ENCODE measurements at regions not wholly inside any gene's neighbourhood (a gene's known extent, or its start where the extent isn't known, plus 50 kb on each side); places are given as distances from the start of the nearest gene placed in this dataset.

- DNase-seq (ENCODE audit: low spot score), result no peak
- Mint-ChIP-seq H3K4me1 (ENCODE audit: low read depth) (no peaks in the 10 kb centered on the region), H3K27me3 (ENCODE audit: low read depth) (peaks cover 1% of the 10 kb centered on the region), H3K36me3 (ENCODE audit: low read depth) (no peaks in the 10 kb centered on the region), H3K4me3 (ENCODE audit: unreplicated experiment) (no peak overlapping the region), H3K27ac (ENCODE audit: unreplicated experiment) (no peak overlapping the region), H3K9me3 (ENCODE audit: low read depth) (peaks cover 15% of the 10 kb centered on the region)
- TF ChIP-seq CTCF (IDR thresholded peaks at IDR 0.05), result no peak
Observed at GRCh38 chr4:170399581-170400293, 310.0 kb upstream of the AADAT start.

DNA sequence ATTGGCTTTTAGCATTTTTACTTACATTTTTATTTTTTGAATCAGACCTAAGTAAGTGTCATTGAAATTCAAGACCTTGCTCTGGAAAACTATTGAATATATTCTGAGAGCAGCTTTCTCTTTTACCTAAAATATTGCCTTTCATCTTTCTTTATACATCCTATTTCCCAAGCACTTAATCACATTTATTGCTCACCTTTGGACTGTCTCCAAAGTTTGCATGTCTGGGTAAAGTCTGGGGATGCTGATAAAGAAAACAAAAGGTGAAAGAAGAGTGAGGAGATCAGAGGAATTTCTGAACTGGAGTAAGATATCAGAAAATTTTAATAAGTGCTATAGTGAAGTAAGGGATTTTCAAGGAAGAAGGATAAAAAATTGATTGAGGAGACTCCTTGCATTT is 308.5 kb upstream of the AADAT start:
- Mint-ChIP-seq H3K4me3 (ENCODE audit: unreplicated experiment) (no peak overlapping the region), H3K9me3 (ENCODE audit: low read depth) (peaks cover 8% of the 10 kb centered on the region), H3K4me1 (ENCODE audit: low read depth) (no peaks in the 10 kb centered on the region), H3K27ac (ENCODE audit: unreplicated experiment) (no peak overlapping the region), H3K36me3 (ENCODE audit: low read depth) (no peaks in the 10 kb centered on the region), H3K27me3 (ENCODE audit: low read depth) (peaks cover 1% of the 10 kb centered on the region)
- TF ChIP-seq CTCF (IDR thresholded peaks at IDR 0.05), result no peak
- DNase-seq (ENCODE audit: low spot score), result no peak

- Mint-ChIP-seq H3K9me3 (ENCODE audit: low read depth) (no peaks in the 10 kb centered on the region), H3K4me3 (ENCODE audit: unreplicated experiment) (no peak overlapping the region), H3K4me1 (ENCODE audit: low read depth) (no peaks in the 10 kb centered on the region), H3K36me3 (ENCODE audit: low read depth) (no peaks in the 10 kb centered on the region), H3K27ac (ENCODE audit: unreplicated experiment) (no peak overlapping the region), H3K27me3 (ENCODE audit: low read depth) (peaks cover 1% of the 10 kb centered on the region)
- no peak for DNase-seq (ENCODE audit: low spot score)
- TF ChIP-seq CTCF (IDR thresholded peaks at IDR 0.05), result no peak
Observed at GRCh38 chr4:170395773-170396172, 306.0 kb upstream of the AADAT start.

- no peak for DNase-seq (ENCODE audit: low spot score)
- H3K9me3 Mint-ChIP-seq (ENCODE audit: low read depth), result peaks cover 3% of the 10 kb centered on the region
- no peaks in the 10 kb centered on the region for H3K4me1 Mint-ChIP-seq (ENCODE audit: low read depth)
- no peaks in the 10 kb centered on the region for H3K27me3 Mint-ChIP-seq (ENCODE audit: low read depth)
- no peak overlapping the region for H3K27ac Mint-ChIP-seq (ENCODE audit: unreplicated experiment)
- H3K4me3 Mint-ChIP-seq (ENCODE audit: unreplicated experiment), result no peak overlapping the region
- no peak for TF ChIP-seq CTCF (IDR thresholded peaks at IDR 0.05)
- H3K36me3 Mint-ChIP-seq (ENCODE audit: low read depth), result no peaks in the 10 kb centered on the region
Observed at GRCh38 chr4:170391066-170391740, 301.4 kb upstream of the AADAT start.

- no peaks in the 10 kb centered on the region for H3K27me3 Mint-ChIP-seq (ENCODE audit: low read depth)
- TF ChIP-seq CTCF (IDR thresholded peaks at IDR 0.05), result no peak
- H3K36me3 Mint-ChIP-seq (ENCODE audit: low read depth), result no peaks in the 10 kb centered on the region
- no peak for DNase-seq (ENCODE audit: low spot score)
- H3K9me3 Mint-ChIP-seq (ENCODE audit: low read depth), result peaks cover 9% of the 10 kb centered on the region
- H3K4me1 Mint-ChIP-seq (ENCODE audit: low read depth), result no peaks in the 10 kb centered on the region
- no peak overlapping the region for H3K27ac Mint-ChIP-seq (ENCODE audit: unreplicated experiment)
- H3K4me3 Mint-ChIP-seq (ENCODE audit: unreplicated experiment), result no peak overlapping the region
Observed at GRCh38 chr4:170389411-170389810, 299.7 kb upstream of the AADAT start.

Data from chondrocyte (in vitro differentiated cells).